Neural cell (in vitro differentiated cells): ENCODE measurements at regions not wholly inside any gene's neighbourhood (a gene's known extent, or its start where the extent isn't known, plus 50 kb on each side); places are given as distances from the start of the nearest gene placed in this dataset.

ENCODE experiments used
- H2AFZ ChIP-seq: fragments of 200-600, 300-800 bp; sonication (generic), shearing (Covaris generic); 2 replicates; pipeline ENCODE4 v1.6.0; 2014; ENCODE audit warnings: low read depth, mild to moderate bottlenecking, antibody characterized with exemption, low read length, moderate library complexity
- H3F3A ChIP-seq: fragments of 200-600 bp; shearing (Covaris generic); 2 replicates; pipeline ENCODE4 v1.6.1; 2016; ENCODE audit warnings: mild to moderate bottlenecking, moderate library complexity, mixed read lengths, antibody characterized with exemption, low read length; ENCODE audit not compliant: insufficient read depth, poor library complexity, severe bottlenecking
- H3K27ac ChIP-seq: fragments of 200-600, 300-800 bp; sonication (generic), shearing (Covaris generic); 2 replicates; pipeline ENCODE4 v1.5.1; 2014; ENCODE audit warnings: mild to moderate bottlenecking, low read length, moderate library complexity
- H3K27me3 ChIP-seq: fragments of 300-800, 200-600 bp; sonication (generic), shearing (Covaris generic); 2 replicates; pipeline ENCODE4 v1.6.0; 2014; ENCODE audit warnings: mild to moderate bottlenecking, low read depth, low read length, moderate library complexity; ENCODE audit not compliant: insufficient read depth
- H3K36me3 ChIP-seq: fragments of 300-800, 200-600 bp; sonication (generic), shearing (Covaris generic); 2 replicates; pipeline ENCODE4 v1.5.1; 2014; ENCODE audit warnings: mild to moderate bottlenecking, antibody characterized with exemption, low read length, moderate library complexity; ENCODE audit not compliant: insufficient read depth
- H3K4me2 ChIP-seq: fragments of 300-800, 200-600 bp; sonication (generic), shearing (Covaris generic); 2 replicates; pipeline ENCODE4 v1.6.0; 2014; ENCODE audit warnings: mild to moderate bottlenecking, low read length
- H3K4me3 ChIP-seq: fragments of 300-800, 200-600 bp; sonication (generic), shearing (Covaris generic); 2 replicates; pipeline ENCODE4 v1.5.1; 2014; ENCODE audit warnings: mild to moderate bottlenecking, low read length, moderate library complexity
- H3K79me2 ChIP-seq: fragments of 200-600 bp; shearing (Covaris generic); replicated peaks from 2 replicates; pipeline ENCODE4 v1.6.0; 2014; ENCODE audit warnings: mild to moderate bottlenecking, low read length, moderate library complexity; ENCODE audit not compliant: insufficient read depth
- H3K9ac ChIP-seq: fragments of 300-800, 200-600 bp; sonication (generic), shearing (Covaris generic); 2 replicates; pipeline ENCODE4 v1.6.1; 2016; ENCODE audit warnings: mild to moderate bottlenecking, low read length, mixed read lengths
- H3K9me2 ChIP-seq: fragments of 200-600 bp; shearing (Covaris generic); 2 replicates; pipeline ENCODE4 v1.6.1; 2016; ENCODE audit warnings: mild to moderate bottlenecking, low read length, mixed read lengths; ENCODE audit not compliant: insufficient read depth
- H3K9me3 ChIP-seq: fragments of 200-600, 300-800 bp; sonication (generic), shearing (Covaris generic); 2 replicates; pipeline ENCODE4 v1.6.1; 2016; ENCODE audit warnings: mild to moderate bottlenecking, mixed run types, low read length, moderate library complexity, mixed read lengths
- H4K20me1 ChIP-seq: fragments of 200-600 bp; shearing (Covaris generic); 2 replicates; pipeline ENCODE4 v1.6.1; 2016; ENCODE audit warnings: mild to moderate bottlenecking, mixed run types; ENCODE audit not compliant: insufficient read depth
- EP300 ChIP-seq: fragments of 450-650 bp; conservative IDR thresholded peaks from 2 replicates; pipeline ENCODE4 v1.6.1; 2014; ENCODE audit warnings: antibody characterized with exemption, mild to moderate bottlenecking, moderate library complexity; ENCODE audit not compliant: poor library complexity, severe bottlenecking
- EZH2 ChIP-seq: fragments of 200-600, 300-800 bp; shearing (Covaris generic), sonication (generic); IDR thresholded peaks from 2 replicates; pipeline ENCODE4 v1.6.1; 2014; ENCODE audit warnings: antibody characterized with exemption, low read length, borderline replicate concordance, mild to moderate bottlenecking; ENCODE audit not compliant: insufficient read depth, poor library complexity, severe bottlenecking
- MXI1 ChIP-seq: fragments of 450-650 bp; conservative IDR thresholded peaks from 2 replicates; pipeline ENCODE4 v1.6.1; 2014; ENCODE audit warnings: antibody characterized with exemption, mild to moderate bottlenecking; ENCODE audit not compliant: poor library complexity, severe bottlenecking
- POLR2AphosphoS5 ChIP-seq: IDR thresholded peaks from 2 replicates; pipeline ENCODE4 v1.6.1; 2012
- RAD21 ChIP-seq: fragments of 450-650 bp; conservative IDR thresholded peaks from 2 replicates; pipeline ENCODE4 v1.6.1; 2014; ENCODE audit warnings: antibody characterized with exemption, mild to moderate bottlenecking, moderate library complexity
- REST ChIP-seq: IDR thresholded peaks from 2 replicates; pipeline ENCODE4 v1.6.1; 2012; ENCODE audit warnings: borderline replicate concordance
- SMC3 ChIP-seq: fragments of 450-650 bp; conservative IDR thresholded peaks from 2 replicates; pipeline ENCODE4 v1.6.1; 2014; ENCODE audit warnings: antibody characterized with exemption, mild to moderate bottlenecking, moderate library complexity; ENCODE audit not compliant: poor library complexity
- TAF1 ChIP-seq: IDR thresholded peaks from 2 replicates; pipeline ENCODE4 v1.6.1; 2012; ENCODE audit warnings: low read depth
- TF ChIP-seq, protein P1 (sequence below): fragments of 450-650 bp; IDR thresholded peaks from 2 replicates; pipeline ENCODE4 v1.5.1; 2014; ENCODE audit warnings: antibody characterized with exemption, mild to moderate bottlenecking, moderate library complexity; ENCODE audit not compliant: poor library complexity, severe bottlenecking

DNA sequence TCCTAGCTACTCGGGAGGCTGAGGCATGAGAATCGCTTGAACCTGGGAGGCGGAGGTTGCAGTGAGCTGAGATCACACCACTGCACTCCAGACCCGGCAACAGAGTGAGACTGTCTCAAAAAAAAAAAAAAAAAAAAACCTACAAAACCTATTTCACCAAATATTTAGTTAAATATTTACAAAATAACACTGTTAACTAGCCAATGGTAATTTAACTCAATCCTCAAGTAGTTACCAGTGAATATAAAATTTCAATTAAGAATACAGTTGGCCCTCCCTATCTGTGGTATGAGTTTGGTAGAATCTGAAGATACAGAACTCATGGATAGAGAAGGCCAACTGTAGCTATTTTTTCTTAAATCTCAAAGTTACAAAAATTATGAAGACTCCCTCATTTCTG, 247.4 kb downstream of the SOX9 start:
- no peak overlapping the region for H3K9ac ChIP-seq
- no peak overlapping the region for H3K4me2 ChIP-seq
- H3K4me3 ChIP-seq = no peak overlapping the region
- no peaks in the 10 kb centered on the region for H3K9me3 ChIP-seq
- H3K79me2 ChIP-seq = no peaks in the 10 kb centered on the region
- no peaks in the 10 kb centered on the region for H4K20me1 ChIP-seq
- no peaks in the 10 kb centered on the region for H3K9me2 ChIP-seq
- H3K27me3 ChIP-seq = no peaks in the 10 kb centered on the region
- no peaks in the 10 kb centered on the region for H3K36me3 ChIP-seq
- no peaks in the 10 kb centered on the region for H3F3A ChIP-seq
- TF ChIP-seq RAD21 (no peak), EZH2 (no peak), EP300 (no peak), TAF1 (no peak), SMC3 (no peak), POLR2AphosphoS5 (no peak), REST (no peak), MXI1 (no peak)
- TF ChIP-seq, protein P1, sequence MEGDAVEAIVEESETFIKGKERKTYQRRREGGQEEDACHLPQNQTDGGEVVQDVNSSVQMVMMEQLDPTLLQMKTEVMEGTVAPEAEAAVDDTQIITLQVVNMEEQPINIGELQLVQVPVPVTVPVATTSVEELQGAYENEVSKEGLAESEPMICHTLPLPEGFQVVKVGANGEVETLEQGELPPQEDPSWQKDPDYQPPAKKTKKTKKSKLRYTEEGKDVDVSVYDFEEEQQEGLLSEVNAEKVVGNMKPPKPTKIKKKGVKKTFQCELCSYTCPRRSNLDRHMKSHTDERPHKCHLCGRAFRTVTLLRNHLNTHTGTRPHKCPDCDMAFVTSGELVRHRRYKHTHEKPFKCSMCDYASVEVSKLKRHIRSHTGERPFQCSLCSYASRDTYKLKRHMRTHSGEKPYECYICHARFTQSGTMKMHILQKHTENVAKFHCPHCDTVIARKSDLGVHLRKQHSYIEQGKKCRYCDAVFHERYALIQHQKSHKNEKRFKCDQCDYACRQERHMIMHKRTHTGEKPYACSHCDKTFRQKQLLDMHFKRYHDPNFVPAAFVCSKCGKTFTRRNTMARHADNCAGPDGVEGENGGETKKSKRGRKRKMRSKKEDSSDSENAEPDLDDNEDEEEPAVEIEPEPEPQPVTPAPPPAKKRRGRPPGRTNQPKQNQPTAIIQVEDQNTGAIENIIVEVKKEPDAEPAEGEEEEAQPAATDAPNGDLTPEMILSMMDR = no peak
- no peak overlapping the region for H3K27ac ChIP-seq
- no peak overlapping the region for H2AFZ ChIP-seq

- H2AFZ ChIP-seq = no peak overlapping the region
- H3K9ac ChIP-seq = no peak overlapping the region
- no peak overlapping the region for H3K27ac ChIP-seq
- TF ChIP-seq POLR2AphosphoS5 = no peak
- TF ChIP-seq RAD21 = no peak
- TF ChIP-seq, protein P1 = no peak
- no peak for TF ChIP-seq SMC3
- TF ChIP-seq EP300 = no peak
- TF ChIP-seq TAF1 = no peak
- no peak for TF ChIP-seq REST
- TF ChIP-seq MXI1 = no peak
- no peak for TF ChIP-seq EZH2
- no peaks in the 10 kb centered on the region for H3K9me2 ChIP-seq
- no peaks in the 10 kb centered on the region for H3F3A ChIP-seq
- H3K79me2 ChIP-seq = no peaks in the 10 kb centered on the region
- H3K27me3 ChIP-seq = no peaks in the 10 kb centered on the region
- no peaks in the 10 kb centered on the region for H4K20me1 ChIP-seq
- H3K36me3 ChIP-seq = no peaks in the 10 kb centered on the region
- no peak overlapping the region for H3K4me3 ChIP-seq
- H3K4me2 ChIP-seq = no peak overlapping the region
- no peaks in the 10 kb centered on the region for H3K9me3 ChIP-seq
These were observed 248.5 kb downstream of the SOX9 start for GRCh38 chr17:72369366-72369765.
